ENCODE measurements at regions not wholly inside any gene's neighbourhood (a gene's known extent, or its start where the extent isn't known, plus 50 kb on each side); places are given as distances from the start of the nearest gene placed in this dataset.
A peak's percentile ranks its signal among the peaks of the same experiment; 100 is the strongest.

DNA sequence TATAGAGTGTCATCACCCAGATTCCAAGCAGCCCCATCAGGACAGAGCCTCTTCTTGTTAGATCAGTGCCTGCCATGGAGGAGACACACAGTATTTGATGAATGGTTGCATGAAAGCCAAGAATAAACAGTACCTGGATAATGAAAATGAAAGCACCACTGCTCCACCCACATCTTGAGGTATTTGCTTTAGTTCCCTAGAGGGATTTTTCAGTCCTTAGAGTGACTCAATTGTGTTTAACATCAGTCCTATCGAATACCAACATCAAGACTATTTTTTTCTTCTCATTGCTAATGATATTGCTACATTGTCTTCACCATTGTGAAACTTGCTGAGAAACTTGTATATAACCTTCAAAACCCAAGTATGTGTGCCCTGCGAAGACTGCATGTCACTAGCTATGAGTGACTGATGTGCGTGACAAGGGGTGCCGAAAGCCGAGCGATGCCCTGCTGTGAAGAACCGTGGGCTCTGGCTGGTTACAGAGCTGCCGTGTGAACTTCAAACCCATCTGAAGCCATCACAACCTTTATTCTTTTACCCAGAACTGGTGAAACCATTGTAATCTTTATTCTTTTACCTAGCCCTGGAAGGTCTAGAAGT lies 211.3 kb upstream of the FAT1 start:
- DNase-seq: no peak

DNA sequence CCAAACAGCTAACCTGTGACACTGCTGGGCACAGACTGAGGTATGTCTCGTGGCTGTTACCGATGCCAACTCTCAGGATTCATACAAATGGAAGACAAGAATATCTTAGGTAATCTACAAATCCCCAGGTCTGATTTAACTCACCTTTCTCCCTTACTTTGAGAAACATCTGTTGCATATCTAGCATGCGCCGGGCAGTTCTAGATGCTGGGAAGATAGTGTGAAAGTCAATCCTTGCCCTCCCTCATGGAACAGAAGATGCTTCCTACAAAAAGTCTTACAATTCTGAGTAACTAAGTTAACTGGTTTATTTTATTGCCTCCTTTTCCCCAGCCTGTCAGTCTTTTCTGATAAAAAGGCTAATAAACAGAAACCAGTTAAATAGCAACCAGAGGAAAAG lies 212.2 kb upstream of the FAT1 start:
- DNase-seq: no peak

GRCh38 chr4:186936496-186937375 lies 213.1 kb upstream of the FAT1 start:
- DNase-seq: peak; percentile 39

DNA sequence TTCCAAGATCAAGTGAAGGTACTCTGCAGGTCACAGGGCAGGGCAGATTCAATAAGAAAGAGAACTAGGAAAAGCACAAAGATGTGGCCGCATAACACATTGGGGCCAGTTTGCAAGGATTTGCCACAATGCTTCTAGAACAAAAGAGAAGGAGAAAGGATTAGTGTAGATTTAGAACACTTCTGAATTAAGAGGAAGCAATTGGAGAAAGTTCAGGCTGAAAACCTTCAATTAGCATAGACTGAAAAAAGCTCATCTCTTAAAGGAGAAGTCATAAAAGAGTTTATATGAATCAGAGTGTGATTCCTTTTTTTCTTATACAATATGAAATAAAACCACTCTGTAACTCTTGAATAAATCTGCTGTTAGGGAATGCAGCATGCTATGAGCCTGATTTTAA lies 215.6 kb upstream of the FAT1 start:
- no peak for DNase-seq

DNA sequence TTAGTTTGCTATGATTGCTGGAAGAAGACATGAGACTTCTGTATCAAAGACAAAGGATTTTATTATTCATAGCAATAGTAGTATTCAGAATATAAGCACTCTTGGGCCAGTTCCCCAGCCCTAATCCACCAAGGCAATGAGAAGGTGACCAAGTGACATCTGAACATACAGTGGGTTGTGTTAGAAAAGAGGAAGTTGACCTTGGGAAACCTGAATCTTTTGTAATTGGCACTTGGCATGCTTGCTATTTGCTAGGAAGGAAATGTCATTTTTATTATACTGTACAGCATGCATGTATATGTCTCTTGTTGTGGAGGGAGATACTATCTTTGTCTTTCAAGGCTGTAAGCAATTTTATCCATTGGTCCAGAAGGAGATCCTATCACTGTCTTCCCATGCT lies 216.1 kb upstream of the FAT1 start:
- DNase-seq: no peak

DNA sequence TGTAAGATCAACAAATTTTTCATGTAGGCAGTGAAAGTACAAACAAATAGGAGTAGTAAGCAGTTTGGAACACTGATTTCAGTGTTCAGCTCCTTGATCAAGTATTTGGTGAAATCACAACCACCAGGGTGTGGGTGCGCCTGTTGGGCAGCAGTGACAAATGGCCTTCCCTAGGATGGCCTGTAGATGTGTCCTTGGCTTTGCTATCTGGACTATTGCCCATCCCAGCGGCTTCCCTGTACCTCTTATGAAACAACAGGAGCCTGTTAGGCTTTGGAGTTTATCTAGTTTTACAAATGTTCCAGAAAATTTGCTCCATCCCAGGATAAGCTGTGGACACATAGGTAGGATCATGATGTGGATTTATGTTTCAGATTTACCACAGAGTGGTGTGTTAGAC lies 216.8 kb upstream of the FAT1 start:
- no peak for DNase-seq

DNA sequence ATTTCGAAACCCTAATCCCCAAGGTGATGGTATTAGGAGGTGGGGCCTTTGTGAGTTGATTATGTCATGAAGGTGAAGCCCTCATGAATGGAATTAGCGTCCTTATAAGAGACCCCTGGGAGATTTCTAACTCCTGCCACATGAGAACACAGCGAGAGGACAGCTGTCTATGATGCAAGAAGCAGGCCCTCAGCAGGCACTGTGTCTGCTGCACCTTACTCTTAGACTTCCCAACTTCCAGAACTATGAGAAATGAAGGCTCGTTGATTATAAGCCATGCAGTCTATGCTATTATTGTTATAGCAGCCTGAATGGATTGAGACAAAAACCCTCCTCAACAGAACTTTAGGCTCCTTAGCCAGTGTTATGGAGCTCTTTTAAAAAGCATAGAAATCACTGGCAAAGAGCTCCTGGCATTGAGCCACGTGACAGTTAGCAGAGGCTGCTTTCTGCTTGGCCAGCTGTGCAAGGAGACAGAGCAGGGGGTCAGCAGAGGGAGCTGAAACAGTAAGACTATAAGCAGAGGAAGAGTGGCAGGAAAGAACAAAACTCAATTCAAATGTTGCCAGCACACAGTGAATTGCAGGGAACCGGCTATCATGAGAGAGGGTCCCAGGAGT lies 219.2 kb upstream of the FAT1 start:
- DNase-seq: peak; percentile 50

- no peak for DNase-seq
These were observed 219.8 kb upstream of the FAT1 start for GRCh38 chr4:186943411-186943810.

GRCh38 chr4:186946136-186946535 lies 222.5 kb upstream of the FAT1 start:
- no peak for DNase-seq

GRCh38 chr4:186946682-186947294 lies 223.1 kb upstream of the FAT1 start:
- DNase-seq: no peak

DNA sequence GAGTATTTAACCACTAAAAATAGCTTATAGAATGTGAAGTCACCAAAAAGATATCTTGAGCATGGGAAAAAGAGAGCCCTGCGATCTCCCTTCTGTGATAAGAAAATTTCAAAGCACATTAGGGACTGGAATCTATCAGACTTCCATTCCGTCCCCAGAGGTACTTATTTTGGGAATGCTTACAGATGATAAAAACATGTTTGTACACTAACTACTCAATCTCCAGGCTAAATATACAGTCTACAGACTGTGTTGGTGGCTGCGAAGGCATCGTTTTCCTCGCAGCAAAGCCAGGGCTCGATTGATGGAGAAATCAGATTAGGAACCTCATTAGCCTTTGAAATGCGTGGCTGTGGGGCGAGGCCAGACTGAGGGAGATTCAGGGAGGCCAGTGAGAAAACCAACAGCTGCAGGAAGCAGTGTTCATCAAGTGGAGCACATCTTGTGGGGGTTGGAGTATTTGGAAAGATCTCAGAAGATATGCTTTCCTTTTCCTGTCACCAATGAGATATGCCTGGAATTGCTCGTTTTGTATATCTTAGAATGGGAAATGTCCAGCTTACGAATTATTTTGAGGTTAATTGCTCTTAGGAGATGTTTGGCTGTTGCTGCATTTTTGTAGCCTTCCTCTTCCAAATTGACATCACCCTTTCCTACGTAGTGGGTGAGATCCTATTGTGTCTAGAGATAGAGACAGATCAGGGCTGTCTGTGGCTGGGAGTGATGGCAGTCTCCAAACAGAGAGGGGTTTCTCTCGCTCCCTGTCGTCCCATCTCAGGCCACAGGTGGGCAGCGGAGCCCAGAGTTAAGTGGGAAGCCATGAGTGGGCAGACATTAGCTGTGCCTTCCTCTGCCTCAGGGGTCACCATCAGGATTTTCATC lies 224.9 kb upstream of the FAT1 start:
- DNase-seq: no peak

- no peak for DNase-seq
These were observed 226.2 kb upstream of the FAT1 start for GRCh38 chr4:186949847-186950246.

DNA sequence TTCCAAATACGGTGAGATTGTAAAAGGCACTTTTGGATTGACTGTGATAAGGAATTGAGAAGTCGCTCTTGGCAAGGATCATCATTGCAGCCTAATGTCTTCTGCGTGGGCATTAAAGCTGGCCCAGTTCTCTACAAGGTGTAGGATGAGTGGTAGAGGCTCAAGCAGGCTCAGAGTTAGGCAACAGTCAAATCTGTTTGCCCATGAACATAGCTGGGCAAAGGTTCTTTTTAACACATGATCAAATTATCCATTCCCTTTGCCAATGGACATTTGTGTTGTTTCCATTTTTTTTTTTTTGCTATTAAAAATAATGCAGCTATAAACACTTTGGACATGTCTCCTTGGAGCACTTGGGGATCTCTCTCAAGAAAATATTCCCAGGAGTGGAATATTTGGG lies 229.1 kb upstream of the FAT1 start:
- DNase-seq: no peak

DNA sequence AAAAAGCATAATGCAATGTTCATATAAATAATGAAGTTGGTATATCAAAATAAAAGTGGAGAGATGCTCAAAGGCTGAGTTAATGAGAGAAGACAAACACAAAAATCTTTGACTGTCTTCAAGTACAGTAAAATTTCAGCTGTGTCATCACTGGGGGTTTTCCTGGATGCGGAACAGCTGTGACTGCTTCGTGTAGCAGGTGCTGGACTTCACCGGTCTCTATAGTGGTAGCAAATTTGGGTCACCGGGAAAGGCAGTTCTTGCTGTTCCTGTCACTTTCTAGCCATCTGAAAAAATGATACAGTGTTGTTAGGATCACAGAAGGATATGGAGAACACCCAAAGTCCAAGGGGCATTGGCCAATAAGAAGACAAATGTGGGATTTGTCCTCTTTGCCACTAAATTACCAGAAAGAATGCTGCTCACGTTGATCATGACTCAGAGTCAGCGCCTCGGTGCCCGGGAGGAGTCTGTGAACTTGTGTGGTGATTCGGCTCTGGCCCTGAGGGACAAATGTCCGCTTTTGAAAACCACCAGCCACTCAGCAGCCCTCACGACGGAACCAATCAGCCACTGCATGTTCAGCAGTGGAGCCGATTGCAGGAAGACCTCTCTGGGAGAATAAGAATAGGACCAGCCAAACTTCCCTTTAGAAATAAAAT lies 230.1 kb upstream of the FAT1 start:
- no peak for DNase-seq

- DNase-seq: no peak
These were observed 230.9 kb upstream of the FAT1 start for GRCh38 chr4:186954509-186954908.

DNA sequence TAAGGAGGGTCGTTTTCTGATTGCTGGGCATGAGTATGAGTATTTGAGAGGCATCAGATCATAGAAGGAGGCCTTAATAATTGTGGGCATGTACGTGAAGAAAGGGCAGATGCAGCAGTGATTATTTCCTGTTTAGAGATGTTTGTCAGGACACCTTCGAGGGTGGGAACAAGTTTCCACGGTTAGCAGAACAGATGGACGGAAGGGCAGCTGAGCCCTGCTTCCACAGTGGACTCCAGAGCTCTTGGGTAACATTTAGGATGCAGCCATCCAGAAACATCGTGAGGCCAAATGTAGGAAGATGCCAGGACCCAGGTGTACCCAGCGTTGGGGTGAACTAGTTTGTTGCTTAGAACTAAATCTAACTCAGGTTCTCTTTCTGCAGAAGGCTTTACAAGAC lies 231.3 kb upstream of the FAT1 start:
- no peak for DNase-seq

- no peak for DNase-seq
These were observed 234.4 kb upstream of the FAT1 start for GRCh38 chr4:186957952-186958555.

DNA sequence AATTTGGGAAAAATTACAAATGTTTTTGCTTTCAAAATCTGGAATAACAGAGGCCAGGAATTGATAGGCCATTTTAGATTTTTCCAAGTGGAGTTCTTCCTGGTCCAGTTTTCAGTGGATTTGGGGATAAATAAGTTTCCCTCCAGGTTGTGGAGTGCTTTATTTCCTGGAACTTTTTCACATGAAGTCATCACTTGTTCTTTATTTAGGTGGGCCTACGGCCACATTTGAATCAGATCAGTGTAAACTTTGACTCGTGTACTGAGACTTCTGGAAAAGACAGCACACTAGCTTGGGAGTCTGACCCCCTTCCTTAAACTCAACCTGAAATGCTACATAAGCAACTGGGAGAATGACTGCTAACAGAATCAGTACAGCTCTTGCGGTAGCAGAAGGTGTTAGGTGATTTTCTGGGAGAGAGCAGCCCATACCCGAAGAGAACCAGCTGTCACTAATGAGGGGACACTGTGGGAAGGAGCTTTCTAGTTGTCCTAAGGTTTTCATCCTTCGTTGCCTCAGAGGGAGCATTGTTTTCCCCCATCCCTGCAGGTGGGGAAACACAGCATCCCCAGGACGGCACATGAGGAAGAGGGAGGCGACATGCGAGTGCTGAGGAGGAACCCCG lies 235.2 kb upstream of the FAT1 start:
- DNase-seq: no peak

- DNase-seq: no peak
These were observed 256.5 kb upstream of the FAT1 start for GRCh38 chr4:186979961-186980745.

GRCh38 chr4:186981161-186981560 lies 257.5 kb upstream of the FAT1 start:
- peak; percentile 18 for DNase-seq
